NCI-H2107 treated with DMSO at 0.1 percent for 48 hours (cell line): ENCODE measurements at regions not wholly inside any gene's neighbourhood (a gene's known extent, or its start where the extent isn't known, plus 50 kb on each side); places are given as distances from the start of the nearest gene placed in this dataset.
"Not testable (repeated sequence)": the region's sequence is repeated elsewhere in the genome, so short reads cannot be mapped to it uniquely, and the experiment has no call there.

Source experiments
- DNase-seq: peaks from one replicate; lab custom pipeline; 2025; ENCODE audit not compliant: unreplicated experiment; lab: John Stamatoyannopoulos, UW

- DNase-seq, result no peak
These were observed 381.6 kb downstream of the SRGAP2C start for GRCh38 chr1:121566346-121566745.

- DNase-seq, result no peak
These were observed 384.7 kb downstream of the SRGAP2C start for GRCh38 chr1:121569428-121569827.

GRCh38 chr1:121573881-121574504 lies 389.2 kb downstream of the SRGAP2C start:
- not testable (repeated sequence) for DNase-seq

GRCh38 chr1:121574505-121574899 lies 389.7 kb downstream of the SRGAP2C start:
- not testable (repeated sequence) for DNase-seq

GRCh38 chr1:121582898-121583297 lies 398.1 kb downstream of the SRGAP2C start:
- not testable (repeated sequence) for DNase-seq

- DNase-seq, result no peak
These were observed 401.8 kb downstream of the SRGAP2C start for GRCh38 chr1:121586369-121587229.

GRCh38 chr1:121587230-121587569 lies 402.4 kb downstream of the SRGAP2C start:
- no peak for DNase-seq

- no peak for DNase-seq
These were observed 403.0 kb downstream of the SRGAP2C start for GRCh38 chr1:121587777-121588176.

- DNase-seq, result no peak
These were observed 409.3 kb downstream of the SRGAP2C start for GRCh38 chr1:121594096-121594495.

GRCh38 chr1:121595089-121595488 lies 410.3 kb downstream of the SRGAP2C start:
- peak; percentile 5 for DNase-seq

GRCh38 chr1:121604843-121605444 lies 420.2 kb downstream of the SRGAP2C start:
- DNase-seq, result not testable (repeated sequence)

GRCh38 chr1:121607499-121607898 lies 422.7 kb downstream of the SRGAP2C start:
- DNase-seq, result not testable (repeated sequence)
